ENCODE measurements at regions not wholly inside any gene's neighbourhood (a gene's known extent, or its start where the extent isn't known, plus 50 kb on each side); places are given as distances from the start of the nearest gene placed in this dataset.

DNA sequence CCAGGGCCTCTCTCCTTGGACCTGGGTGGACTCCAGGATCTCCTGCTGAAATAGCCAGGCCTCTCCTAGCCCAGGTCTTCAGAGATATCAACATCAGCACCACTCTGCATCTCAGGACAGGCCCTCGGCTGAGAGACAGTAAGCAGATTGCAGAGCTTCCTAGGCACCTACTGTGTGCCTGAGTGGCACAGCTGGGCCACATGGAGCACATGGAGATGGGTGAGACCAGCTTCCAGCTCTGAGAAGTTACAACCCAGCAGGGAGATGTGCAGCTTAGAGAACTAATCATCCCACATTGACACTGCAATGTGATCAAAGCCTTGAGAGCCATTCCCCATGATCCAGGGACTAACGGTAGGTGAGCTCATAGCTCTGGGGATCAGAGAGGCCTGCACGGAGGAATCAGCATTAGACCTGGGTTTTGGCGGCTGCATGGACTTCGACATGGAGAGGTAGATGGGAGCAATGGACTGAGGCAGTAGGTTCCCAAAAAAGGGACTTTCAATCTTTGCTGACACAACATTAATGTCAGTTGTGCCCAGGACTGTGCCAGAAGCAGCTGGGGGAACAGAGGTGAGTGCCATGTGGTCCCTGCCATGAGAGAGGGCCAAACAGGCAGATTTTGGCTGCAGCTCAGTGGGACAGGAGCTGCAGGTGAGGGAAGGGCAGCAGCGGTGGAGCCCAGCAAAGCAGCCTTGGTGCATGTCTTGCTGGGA, 76.0 kb upstream of the LEP start:
- TF ChIP-seq, protein P1, sequence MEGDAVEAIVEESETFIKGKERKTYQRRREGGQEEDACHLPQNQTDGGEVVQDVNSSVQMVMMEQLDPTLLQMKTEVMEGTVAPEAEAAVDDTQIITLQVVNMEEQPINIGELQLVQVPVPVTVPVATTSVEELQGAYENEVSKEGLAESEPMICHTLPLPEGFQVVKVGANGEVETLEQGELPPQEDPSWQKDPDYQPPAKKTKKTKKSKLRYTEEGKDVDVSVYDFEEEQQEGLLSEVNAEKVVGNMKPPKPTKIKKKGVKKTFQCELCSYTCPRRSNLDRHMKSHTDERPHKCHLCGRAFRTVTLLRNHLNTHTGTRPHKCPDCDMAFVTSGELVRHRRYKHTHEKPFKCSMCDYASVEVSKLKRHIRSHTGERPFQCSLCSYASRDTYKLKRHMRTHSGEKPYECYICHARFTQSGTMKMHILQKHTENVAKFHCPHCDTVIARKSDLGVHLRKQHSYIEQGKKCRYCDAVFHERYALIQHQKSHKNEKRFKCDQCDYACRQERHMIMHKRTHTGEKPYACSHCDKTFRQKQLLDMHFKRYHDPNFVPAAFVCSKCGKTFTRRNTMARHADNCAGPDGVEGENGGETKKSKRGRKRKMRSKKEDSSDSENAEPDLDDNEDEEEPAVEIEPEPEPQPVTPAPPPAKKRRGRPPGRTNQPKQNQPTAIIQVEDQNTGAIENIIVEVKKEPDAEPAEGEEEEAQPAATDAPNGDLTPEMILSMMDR (IDR thresholded peaks at IDR 0.05): no peak
- TF ChIP-seq POLR2AphosphoS5 (IDR thresholded peaks at IDR 0.05): no peak
